ENCODE measurements at regions not wholly inside any gene's neighbourhood (a gene's known extent, or its start where the extent isn't known, plus 50 kb on each side); places are given as distances from the start of the nearest gene placed in this dataset.

GRCh38 chr3:34534013-34534412 is 735.6 kb downstream of the PDCD6IP start:
- TF ChIP-seq CTCF (IDR thresholded peaks at IDR 0.05; ENCODE audit: insufficient read depth, low read length, poor library complexity, severe bottlenecking) (no peak), EZH2phosphoT487 (conservative IDR thresholded peaks at IDR 0.05; ENCODE audit: low read length) (no peak)
- Histone ChIP-seq H3K9ac (ENCODE audit: low read length) (no peak overlapping the region), H4K20me1 (ENCODE audit: low read depth, low read length) (no peaks in the 10 kb centered on the region), H3K79me2 (ENCODE audit: insufficient read depth, low read length) (no peaks in the 10 kb centered on the region), H3K27me3 (ENCODE audit: low read length) (no peaks in the 10 kb centered on the region), H3K9me2 (replicated peaks; ENCODE audit: insufficient read depth, low read length) (no peaks in the 10 kb centered on the region), H3K27ac (ENCODE audit: low read depth, low read length) (no peak overlapping the region), H3F3A (ENCODE audit: insufficient read depth) (no peaks in the 10 kb centered on the region), H3K4me2 (ENCODE audit: low read depth, low read length, poor library complexity, severe bottlenecking) (no peak overlapping the region), H3K36me3 (ENCODE audit: low read length) (no peaks in the 10 kb centered on the region), H3K4me3 (ENCODE audit: insufficient read depth, low read length, poor library complexity, severe bottlenecking) (no peak overlapping the region), H3K9me3 (ENCODE audit: insufficient read depth, low read length) (no peaks in the 10 kb centered on the region), H2AFZ (ENCODE audit: low read depth, low read length, severe bottlenecking) (no peak overlapping the region)

- TF ChIP-seq CTCF (IDR thresholded peaks at IDR 0.05; ENCODE audit: insufficient read depth, low read length, poor library complexity, severe bottlenecking) (no peak), EZH2phosphoT487 (conservative IDR thresholded peaks at IDR 0.05; ENCODE audit: low read length) (no peak)
- Histone ChIP-seq H3K4me2 (ENCODE audit: low read depth, low read length, poor library complexity, severe bottlenecking) (no peak overlapping the region), H3K79me2 (ENCODE audit: insufficient read depth, low read length) (no peaks in the 10 kb centered on the region)
Observed at GRCh38 chr3:34544136-34544535, 745.7 kb downstream of the PDCD6IP start.

GRCh38 chr3:34547297-34547920 is 749.0 kb downstream of the PDCD6IP start:
- H3F3A ChIP-seq (ENCODE audit: insufficient read depth): no peaks in the 10 kb centered on the region
- no peak overlapping the region for H3K4me2 ChIP-seq (ENCODE audit: low read depth, low read length, poor library complexity, severe bottlenecking)
- no peaks in the 10 kb centered on the region for H3K9me2 ChIP-seq (replicated peaks; ENCODE audit: insufficient read depth, low read length)
- no peak overlapping the region for H3K27ac ChIP-seq (ENCODE audit: low read depth, low read length)
- H4K20me1 ChIP-seq (ENCODE audit: low read depth, low read length): no peaks in the 10 kb centered on the region
- no peak for TF ChIP-seq EZH2phosphoT487 (conservative IDR thresholded peaks at IDR 0.05; ENCODE audit: low read length)
- no peak for TF ChIP-seq CTCF (IDR thresholded peaks at IDR 0.05; ENCODE audit: insufficient read depth, low read length, poor library complexity, severe bottlenecking)
- no peaks in the 10 kb centered on the region for H3K9me3 ChIP-seq (ENCODE audit: insufficient read depth, low read length)
- H3K79me2 ChIP-seq (ENCODE audit: insufficient read depth, low read length): no peaks in the 10 kb centered on the region
- no peaks in the 10 kb centered on the region for H3K27me3 ChIP-seq (ENCODE audit: low read length)
- H3K4me3 ChIP-seq (ENCODE audit: insufficient read depth, low read length, poor library complexity, severe bottlenecking): no peak overlapping the region
- no peak overlapping the region for H2AFZ ChIP-seq (ENCODE audit: low read depth, low read length, severe bottlenecking)
- H3K36me3 ChIP-seq (ENCODE audit: low read length): no peaks in the 10 kb centered on the region
- H3K9ac ChIP-seq (ENCODE audit: low read length): no peak overlapping the region

More at GRCh38 chr3:34544136-34544535, 745.7 kb downstream of the PDCD6IP start:
- Histone ChIP-seq H3K36me3 (ENCODE audit: low read length) (no peaks in the 10 kb centered on the region), H2AFZ (ENCODE audit: low read depth, low read length, severe bottlenecking) (no peak overlapping the region), H4K20me1 (ENCODE audit: low read depth, low read length) (no peaks in the 10 kb centered on the region), H3K27ac (ENCODE audit: low read depth, low read length) (no peak overlapping the region), H3K9me2 (replicated peaks; ENCODE audit: insufficient read depth, low read length) (no peaks in the 10 kb centered on the region), H3K9me3 (ENCODE audit: insufficient read depth, low read length) (no peaks in the 10 kb centered on the region), H3K27me3 (ENCODE audit: low read length) (no peaks in the 10 kb centered on the region), H3K9ac (ENCODE audit: low read length) (no peak overlapping the region), H3K4me3 (ENCODE audit: insufficient read depth, low read length, poor library complexity, severe bottlenecking) (no peak overlapping the region), H3F3A (ENCODE audit: insufficient read depth) (no peaks in the 10 kb centered on the region)
